Kasumi-1 (cell line): ENCODE measurements at regions not wholly inside any gene's neighbourhood (a gene's known extent, or its start where the extent isn't known, plus 50 kb on each side); places are given as distances from the start of the nearest gene placed in this dataset.
A peak's percentile ranks its signal among the peaks of the same experiment; 100 is the strongest.
"Not testable (repeated sequence)": the region's sequence is repeated elsewhere in the genome, so short reads cannot be mapped to it uniquely, and the experiment has no call there.

Experiments used
- DNase-seq, 2 experiments: peaks; one replicate each; lab custom pipeline; 2025; lab: John Stamatoyannopoulos, UW

DNA sequence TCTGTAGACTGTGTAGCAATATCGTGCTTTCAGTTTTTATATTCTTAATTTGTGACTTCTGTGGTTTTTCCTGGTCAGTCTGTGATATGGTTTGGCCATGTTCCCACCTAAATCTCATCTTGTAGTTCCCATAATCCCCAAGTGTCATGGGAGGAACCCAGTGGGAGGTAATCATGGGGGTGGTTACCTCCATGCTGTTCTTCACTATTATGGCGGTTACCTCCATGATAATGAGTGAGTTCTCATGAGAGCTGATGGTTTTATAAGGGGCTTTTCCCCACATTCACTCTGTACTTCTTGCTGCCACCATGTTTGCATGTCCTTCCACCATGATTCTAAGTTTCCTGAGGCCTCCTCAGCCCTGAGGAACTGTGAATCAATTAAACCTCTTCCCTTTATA is 169.8 kb downstream of the LEPR start:
- no peak for DNase-seq

DNA sequence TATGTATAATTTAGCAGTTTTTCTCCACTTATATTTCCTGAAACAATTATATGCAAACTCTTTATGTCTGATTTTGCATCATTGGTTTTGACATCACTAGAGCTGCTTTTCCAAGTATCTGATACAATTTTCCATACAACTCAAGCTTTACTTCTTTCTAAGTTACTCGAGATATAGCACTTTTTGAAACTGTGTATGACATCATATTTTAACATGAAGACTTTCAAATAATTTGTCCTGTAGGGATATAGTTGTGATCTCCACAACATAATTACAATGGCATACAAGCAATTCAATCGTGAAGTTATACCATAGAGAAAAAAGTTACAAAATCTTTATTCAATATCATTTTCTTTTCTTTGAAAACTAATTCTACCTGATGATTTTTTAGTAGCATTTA is 173.0 kb downstream of the LEPR start:
- no peak for DNase-seq

DNA sequence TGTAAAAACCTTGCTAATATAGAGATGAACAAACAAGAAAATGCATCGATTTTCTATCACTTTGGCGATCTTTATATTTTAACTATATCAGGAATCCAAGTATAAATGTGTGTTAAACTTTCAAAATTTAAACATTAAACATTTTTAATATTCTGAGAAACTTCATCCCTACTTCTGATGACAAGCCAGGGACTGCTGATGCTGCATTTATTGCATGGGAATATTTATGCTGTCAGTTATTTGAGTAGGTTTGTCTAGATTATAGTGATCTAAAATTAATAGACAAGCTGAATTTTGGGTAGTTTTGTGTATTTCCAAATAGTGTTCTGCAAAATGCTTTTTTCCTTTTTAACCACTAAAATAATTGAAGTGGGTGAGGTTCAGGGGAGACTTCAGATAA is 175.3 kb downstream of the LEPR start:
- DNase-seq: no peak

DNA sequence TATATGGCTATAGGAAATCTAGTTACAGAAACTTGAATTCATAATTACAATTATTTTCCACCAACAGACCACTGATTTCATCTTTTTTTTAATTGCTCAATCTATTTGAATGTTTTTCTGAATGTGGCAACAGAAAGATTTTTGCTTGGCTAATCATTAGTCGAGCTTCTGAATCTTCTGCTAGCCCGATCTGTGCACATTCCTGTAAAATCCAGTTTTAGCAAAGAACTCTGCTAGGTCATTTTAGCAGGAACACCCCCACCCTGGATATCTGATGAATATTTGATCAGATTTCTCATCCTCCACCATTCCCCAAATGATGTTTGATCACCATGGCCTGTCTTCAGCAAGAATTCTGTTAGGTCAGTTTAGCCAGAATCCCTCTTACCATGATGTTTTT is 176.3 kb downstream of the LEPR start:
- DNase-seq: no peak

DNA sequence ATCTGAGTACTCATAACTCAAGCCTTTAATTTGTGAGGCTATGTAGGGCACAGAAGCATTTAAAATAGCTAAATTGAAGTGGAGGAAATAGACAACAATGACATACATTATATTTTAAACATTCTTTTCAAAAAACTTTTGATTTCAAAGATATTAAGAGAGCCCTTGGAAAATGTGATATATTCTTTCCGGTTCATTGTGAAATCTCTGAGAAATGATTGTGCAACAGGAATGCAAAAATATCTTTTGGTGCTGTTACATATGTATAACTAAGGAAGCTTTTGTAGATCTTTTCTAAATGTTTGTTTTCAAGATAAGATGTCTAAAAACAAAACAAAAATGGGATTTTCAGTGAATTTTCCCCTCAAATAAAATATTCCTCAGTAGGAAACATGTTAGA is 185.2 kb downstream of the LEPR start:
- no peak for DNase-seq

DNA sequence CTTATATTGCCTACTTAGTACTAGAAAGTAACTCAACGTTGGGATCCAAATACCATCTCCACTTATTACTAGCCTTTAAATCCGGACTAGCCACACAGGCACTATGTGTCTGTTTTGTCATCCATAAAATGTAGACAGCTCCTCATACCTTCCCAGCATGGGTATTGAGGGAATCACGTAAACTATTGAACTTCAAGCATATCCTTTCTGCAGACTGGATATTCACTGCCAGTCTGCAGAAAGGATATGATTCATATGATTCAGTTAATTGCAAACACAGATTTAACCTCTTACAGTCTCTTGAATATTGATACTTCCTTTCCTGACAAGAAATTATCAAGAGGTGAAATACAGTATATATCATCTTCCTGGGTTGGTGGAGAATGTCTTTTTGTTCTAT is 186.0 kb downstream of the LEPR start:
- no peak for DNase-seq

DNA sequence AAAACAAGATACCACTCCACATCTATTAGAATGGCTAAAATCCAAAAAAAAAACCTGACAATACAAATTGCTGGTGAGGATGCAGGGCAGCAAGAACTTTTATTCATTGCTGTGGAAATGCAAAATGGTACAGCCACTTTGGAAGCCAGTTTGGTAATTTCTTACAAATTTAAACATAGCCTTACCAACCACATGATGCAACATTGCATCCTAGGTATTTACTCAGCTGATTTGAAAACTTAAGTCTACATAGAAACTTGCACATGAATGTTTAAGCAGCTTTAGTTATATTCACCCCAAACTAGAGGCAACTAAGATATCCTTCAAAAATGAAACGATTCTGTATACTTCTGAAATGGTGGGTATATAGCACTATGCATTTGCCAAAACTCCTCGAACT is 178.8 kb upstream of the PDE4B start:
- DNase-seq: no peak

DNA sequence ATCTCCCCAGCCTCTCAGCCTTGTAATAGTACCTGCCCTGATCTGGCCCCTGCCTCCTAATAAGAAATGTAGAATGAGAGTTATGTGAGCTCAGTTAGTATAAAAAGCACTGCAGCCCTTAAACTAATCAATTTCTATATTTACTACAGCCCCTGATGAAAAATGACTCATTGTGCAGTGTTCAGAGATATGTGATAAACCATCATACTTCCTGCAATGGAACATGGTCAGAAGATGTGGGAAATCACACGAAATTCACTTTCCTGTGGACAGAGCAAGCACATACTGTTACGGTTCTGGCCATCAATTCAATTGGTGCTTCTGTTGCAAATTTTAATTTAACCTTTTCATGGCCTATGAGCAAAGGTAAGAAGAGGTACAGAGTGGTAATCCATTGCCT is 176.8 kb upstream of the PDE4B start:
- DNase-seq: no peak

DNA sequence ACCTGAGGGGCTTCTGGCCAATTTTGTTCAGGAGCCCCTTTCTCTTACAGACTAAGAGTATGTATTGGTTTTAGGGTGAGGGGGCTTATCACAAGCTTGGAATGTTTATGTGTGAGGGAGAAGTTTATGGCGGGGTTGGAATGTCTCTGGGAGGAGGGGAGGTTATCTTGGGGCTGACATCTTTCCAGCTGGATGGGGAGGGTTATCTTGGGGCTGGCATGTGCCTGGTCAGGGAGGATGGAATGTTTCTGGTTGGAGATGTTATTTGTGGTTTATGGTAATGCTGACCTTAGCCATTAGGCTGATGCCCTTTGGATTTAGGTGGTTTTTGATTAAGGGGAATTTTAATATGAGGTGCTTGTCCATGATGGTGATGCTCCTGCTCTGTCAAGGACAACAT is 171.0 kb upstream of the PDE4B start:
- DNase-seq: not testable (repeated sequence)

DNA sequence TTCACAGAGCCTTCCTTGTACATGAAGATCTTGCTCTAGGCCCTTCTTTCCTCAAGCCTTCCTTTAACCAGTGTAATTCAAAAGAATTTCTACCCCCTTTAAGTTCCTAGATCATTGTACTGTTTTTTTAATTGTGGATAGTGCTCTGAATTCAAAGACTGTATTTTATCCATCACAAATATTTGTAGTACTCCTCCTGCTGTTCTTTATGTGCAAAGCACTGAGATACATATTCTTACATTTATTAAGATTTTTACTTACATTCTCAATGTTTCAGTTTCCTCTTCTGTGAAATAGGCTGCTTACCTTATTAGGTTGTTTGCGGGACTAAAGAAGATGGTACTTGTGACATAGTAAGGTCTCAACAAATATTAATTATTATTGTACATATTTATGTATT is 168.8 kb upstream of the PDE4B start:
- DNase-seq: peak in 1 of 2 experiments; percentile 21

DNA sequence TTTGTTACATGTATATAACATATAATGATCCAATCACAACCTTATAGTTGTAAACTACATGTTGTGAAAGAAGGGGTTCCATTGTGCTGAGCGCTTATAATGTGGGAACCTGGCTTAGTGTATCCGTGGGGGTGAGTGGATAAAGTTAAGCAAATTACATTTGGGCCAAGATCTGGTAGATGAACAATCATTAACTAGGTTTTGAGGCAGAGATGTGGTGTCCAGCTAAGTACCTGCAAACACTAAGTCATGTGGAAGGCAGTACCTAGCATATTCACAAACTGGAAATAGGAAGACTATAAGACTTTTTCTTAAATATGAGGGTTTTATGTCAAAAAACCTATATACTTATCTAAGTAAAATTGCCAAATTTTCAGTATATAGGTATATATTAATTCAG is 167.2 kb upstream of the PDE4B start:
- DNase-seq: no peak

DNA sequence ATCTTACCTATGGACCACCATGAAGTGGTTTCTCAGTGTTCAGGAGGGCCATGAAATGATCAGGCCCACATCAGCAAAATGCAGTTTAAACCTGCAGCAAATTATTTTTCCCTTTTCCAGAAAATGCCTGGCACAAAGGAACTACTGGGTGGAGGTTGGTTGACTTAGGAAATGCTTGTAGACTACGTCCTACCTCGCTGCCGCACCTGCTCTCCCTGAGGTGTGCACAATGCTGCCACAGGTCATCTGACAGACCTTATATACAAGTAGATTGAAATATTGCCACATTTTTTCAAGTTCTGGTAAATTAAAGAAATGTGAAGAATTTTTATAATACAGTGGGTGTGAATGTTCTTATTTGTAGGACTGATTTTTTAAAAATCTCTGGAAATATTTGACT is 166.7 kb upstream of the PDE4B start:
- DNase-seq: no peak

DNA sequence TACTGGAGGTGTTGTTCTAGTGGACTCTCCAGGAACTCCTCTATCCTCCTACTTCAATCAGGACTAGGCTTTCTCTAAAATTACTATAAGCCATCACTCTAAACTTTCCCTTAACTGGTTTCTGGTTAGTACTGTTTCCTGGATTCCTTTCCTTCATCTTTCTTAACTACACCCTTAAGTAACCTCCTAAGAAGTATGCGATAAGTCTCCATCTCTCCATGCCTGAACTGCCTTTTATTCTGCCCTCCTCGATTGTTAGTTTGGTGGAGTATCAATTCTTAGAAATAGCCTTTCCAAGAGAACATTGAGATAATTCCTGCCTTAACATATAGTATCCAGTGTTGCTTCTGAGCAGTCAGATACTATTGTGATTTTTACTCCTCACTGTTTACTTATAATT is 162.9 kb upstream of the PDE4B start:
- no peak for DNase-seq

DNA sequence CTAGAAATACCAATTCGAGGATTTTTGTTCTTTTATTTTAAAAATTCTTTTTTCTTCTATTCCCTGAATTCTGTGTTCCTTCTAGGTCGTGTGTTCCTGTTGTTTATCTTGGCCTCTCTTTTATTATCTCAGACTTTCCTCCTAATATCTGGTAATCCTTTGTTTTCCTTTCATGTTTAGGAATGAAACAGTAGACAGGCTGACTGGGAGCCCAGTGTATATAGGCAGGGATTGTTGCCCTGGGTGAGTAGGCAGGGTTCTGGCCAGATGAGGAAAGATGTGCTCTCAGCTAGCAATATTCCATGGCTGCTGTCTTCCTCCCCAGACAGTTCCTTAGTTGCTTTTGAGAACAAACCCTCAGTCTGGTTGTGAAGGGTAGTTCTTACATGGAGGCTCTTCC is 161.8 kb upstream of the PDE4B start:
- DNase-seq: no peak

DNA sequence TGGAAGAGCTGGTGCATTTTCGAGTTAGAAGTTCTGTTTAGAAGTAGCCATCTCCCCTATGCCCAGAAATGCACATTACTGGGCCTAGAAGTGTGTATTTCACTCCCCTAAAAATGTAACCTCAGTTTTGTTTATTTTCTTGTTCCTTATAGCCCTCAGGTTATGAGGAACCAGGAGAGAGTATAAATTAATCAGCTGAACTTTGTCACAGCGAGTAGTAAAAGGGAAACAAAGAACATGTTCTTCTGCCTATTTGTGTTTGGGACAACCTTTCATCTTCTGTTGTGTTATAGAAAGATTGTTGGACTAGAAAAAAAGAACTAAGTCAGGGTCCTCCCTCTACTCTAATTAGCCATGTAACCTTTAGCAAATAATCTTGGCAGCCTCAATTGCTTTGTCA is 160.5 kb upstream of the PDE4B start:
- no peak for DNase-seq

DNA sequence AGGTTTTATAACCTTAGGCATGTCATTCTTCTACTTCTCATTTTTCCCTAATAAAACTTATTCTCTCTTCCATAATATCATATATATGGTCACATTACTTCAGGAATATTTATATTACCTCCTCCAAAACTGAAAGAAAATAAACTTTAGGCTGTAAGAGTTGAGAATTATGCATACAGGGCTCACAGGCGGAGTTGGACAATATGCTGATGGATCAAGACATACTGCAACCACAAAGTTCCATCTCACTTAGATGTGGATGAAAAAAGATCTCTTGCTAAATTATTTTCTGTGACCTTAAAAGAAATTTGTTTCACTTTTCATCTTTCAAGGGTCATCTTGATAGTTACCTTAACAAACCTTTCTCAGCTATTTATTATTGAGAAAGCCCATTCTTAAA is 152.6 kb upstream of the PDE4B start:
- DNase-seq: no peak

DNA sequence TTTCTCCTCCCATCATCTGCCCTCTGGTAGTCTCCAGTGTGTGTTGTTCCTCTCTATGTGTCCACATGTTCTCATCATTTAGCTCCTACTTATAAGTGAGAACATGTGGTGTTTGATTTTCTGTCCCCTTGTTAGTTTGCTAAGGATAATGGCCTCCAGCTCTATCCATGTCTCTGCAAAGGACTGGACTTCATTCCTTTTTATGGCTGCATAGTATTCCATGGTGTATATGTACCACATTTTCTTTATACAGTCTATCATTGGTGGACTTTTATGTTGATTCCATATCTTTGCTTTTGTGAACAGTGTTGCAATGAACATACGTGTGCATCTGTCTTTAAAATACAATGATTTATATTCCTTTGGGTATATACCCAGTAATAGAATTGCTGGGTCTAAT is 143.5 kb upstream of the PDE4B start:
- DNase-seq: not testable (repeated sequence)

DNA sequence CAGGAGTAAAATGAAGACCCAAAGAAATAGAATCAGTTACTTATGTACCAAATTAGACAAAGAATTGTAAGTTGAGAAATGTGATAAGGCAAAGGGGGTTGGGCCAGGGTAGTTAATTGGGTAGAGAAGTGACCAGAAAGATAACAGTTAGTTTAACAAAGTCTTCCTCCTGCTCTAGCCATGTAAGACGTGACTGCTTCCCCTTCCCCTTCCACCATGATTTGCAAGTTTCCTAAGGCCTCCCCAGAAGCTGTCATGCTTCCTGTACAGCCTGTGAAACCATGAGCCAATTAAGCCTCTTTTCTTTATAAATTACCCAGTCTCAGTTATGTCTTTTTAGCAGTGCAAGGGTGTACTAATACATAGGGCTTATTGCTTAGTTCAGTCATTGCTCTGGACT is 142.0 kb upstream of the PDE4B start:
- DNase-seq: no peak

DNA sequence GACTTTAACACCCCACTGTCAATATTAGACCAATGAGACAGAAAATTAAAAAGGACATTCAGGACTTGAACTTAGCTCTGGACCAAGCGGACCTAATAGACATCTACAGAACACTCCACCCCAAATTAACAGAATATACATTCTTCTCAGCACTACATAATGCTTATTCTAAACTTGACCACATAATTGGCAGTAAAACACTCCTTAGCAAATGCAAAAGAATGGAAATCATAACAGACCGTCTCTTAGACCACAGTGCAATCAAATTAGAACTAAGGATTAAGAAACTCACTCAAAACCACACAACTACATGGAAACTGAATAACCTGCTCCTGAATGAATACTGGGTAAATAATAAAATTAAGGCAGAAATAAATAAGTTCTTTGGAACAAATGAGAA is 138.2 kb upstream of the PDE4B start:
- DNase-seq: not testable (repeated sequence)

DNA sequence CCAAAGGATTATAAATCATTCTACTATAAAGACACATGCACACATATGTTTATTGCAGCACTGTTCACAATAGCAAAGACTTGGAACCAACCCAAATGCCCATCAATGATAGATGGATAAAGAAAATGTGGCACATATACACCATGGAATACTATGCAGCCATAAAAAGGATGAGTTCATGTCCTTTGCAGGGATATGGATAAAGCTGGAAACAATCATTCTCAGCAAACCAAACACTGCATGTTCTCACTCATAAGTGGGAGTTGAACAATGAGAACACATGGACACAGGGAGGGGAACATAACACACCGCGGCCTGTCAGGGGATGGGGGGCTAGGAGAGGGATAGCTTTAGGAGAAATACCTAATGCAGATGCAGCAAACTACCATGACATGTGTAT is 135.1 kb upstream of the PDE4B start:
- not testable (repeated sequence) for DNase-seq

DNA sequence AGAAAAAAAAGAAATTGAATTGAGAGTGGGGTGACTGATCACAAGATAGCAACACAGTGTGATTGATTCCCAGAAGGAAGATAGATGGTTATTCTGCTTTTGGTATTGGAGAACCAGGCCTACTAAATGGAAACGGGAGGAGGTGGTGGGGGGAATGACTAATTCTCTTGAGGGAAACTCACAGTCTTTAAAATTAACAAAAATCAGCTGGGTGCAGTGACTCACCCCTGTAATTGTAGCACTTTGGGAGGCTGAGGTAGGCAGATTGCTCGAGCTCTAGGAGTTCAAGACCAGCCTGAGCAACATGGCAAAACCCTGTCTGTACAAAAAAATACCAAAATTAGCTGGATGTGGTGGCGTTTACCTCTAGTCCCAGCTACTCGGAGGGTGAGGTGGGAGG is 134.6 kb upstream of the PDE4B start:
- no peak for DNase-seq

DNA sequence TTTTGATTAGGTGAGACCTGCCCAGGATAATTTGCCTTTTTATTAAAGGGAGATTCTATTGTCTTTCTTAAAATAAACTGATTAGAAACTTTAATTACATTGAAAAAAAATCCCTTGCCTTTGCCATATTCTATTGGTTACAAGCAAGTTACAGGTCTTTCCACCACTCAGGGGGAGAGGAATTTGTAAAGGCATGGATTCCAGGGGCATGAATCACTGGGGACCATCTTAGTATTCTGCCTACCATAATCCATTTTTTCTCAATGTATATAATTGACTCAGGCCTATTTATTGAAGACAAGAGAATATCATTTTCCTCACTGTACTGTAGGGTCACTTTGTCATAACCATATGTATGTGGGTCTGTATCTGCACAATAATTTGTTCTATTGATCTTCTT is 124.3 kb upstream of the PDE4B start:
- DNase-seq: no peak

DNA sequence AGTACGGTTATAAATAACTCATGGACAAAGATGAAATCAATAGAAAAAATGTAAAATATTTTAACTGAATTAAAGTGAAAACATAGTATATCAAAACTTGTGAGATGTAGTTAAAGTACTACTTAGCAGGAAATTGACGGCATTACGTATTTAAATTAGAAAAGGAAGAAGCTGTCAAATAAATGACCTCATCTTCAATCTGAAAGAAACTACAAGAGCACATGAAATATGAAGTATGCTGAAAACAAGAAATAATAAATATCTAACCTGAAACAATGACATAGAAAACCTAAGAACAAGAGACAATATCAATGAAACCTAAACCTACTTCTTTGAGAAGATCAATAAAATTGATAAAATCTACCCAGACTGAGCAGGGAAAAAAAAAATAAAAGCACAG is 122.2 kb upstream of the PDE4B start:
- DNase-seq: no peak

DNA sequence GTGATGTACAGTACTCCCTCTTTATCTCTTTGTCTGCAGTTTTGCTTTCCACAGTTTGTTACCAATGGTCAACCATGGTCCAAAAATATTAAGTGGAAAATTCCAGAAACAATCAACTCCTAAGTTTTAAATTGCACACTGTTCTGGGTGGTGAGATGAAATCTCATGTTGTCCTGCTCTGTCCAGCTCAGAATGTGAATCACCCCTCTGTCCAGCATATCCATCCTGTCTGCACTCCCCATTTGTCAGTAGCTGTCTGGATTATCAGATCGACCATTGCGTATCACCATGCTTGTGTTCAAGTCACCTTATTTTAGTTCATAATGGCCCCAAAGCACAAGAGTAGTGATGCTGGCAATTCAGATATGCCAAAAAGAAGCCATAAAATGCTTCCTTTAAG is 118.2 kb upstream of the PDE4B start:
- DNase-seq: no peak

DNA sequence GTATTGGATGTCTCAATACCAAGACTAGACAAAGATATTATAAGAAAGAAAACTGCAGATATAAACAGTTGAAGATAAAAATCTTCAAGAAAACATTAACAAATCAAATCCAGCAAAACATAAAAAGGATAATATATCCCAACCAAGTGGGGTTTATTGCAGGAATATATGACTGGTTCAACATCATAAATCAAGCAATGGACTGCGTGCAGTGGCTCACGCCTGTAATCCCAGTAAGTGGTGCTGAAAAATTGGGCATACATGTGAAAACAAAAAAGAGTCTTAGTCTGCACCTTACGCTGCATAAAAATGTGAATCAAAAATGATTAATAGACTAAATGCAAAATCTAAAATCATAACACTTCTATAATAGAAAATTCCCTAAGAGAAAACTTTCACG is 112.9 kb upstream of the PDE4B start:
- DNase-seq: no peak
